GM23338 (cell line): ENCODE measurements at regions not wholly inside any gene's neighbourhood (a gene's known extent, or its start where the extent isn't known, plus 50 kb on each side); places are given as distances from the start of the nearest gene placed in this dataset.

ENCODE experiments used
- CREB1 ChIP-seq: fragments of 250-450 bp; sonication (Bioruptor Pico); IDR thresholded peaks from 2 replicates; pipeline ENCODE4 v1.5.0; 2020; ENCODE audit warnings: low read depth, mild to moderate bottlenecking, moderate library complexity
- CTCF ChIP-seq, 2 experiments: fragments of 200-600 bp in 1 of 2; sonication (generic) in 1 of 2; conservative IDR thresholded peaks; 2 replicates each; pipeline versions ENCODE4 v1.5.1 to v1.6.1; 2016 to 2017; ENCODE audit warnings: antibody characterized with exemption in 2 of 2, low read depth in 2 of 2, mild to moderate bottlenecking in 2 of 2, moderate library complexity in 1 of 2
- EZH2 ChIP-seq: fragments of 200-600 bp; sonication (generic); IDR thresholded peaks from one replicate; pipeline ENCODE4 v1.8.0; 2017; ENCODE audit warnings: antibody characterized with exemption, mild to moderate bottlenecking, low read depth; ENCODE audit not compliant: unreplicated experiment
- JUNB ChIP-seq: IDR thresholded peaks from one replicate; pipeline ENCODE4 v1.6.1; 2016; ENCODE audit warnings: antibody characterized with exemption; ENCODE audit not compliant: unreplicated experiment
- POLR2AphosphoS5 ChIP-seq: IDR thresholded peaks from 2 replicates; pipeline ENCODE4 v1.6.1; 2016; ENCODE audit warnings: antibody characterized with exemption, low read depth
- REST ChIP-seq: IDR thresholded peaks from one replicate; pipeline ENCODE4 v1.6.1; 2018; ENCODE audit warnings: antibody characterized with exemption; ENCODE audit not compliant: unreplicated experiment
- ZNF114 ChIP-seq: fragments of 250-450 bp; sonication (Bioruptor Pico); IDR thresholded peaks from 2 replicates; pipeline ENCODE4 v1.5.0; 2020; ENCODE audit warnings: mild to moderate bottlenecking, moderate library complexity

GRCh38 chrX:7596822-7597221 is 246.1 kb upstream of the VCX start:
- TF ChIP-seq EZH2 (no peak), CTCF (conservative IDR thresholded peaks at IDR 0.05; ENCODE audit: low read depth in 2 of 2) (no peak), ZNF114 (no peak), JUNB (no peak), CREB1 (no peak), REST (no peak), POLR2AphosphoS5 (no peak)
